GM12878 (cell line): ENCODE measurements at regions not wholly inside any gene's neighbourhood (a gene's known extent, or its start where the extent isn't known, plus 50 kb on each side); places are given as distances from the start of the nearest gene placed in this dataset.

ENCODE experiments used
- ATAC-seq: fragments of 200-7000 bp; cut with Tn5 transposase; 3 replicates; pipeline ENCODE4 v1.9.1; 2020; ENCODE audit warnings: mild to moderate bottlenecking, moderate library complexity
- BruUV-seq: library from RNA; stranded (reverse); fragments of 400-500 nt; replicated peaks from 2 replicates; lab custom pipeline; 2021; lab: Mats Ljungman, UMichigan
- CTCF ChIA-PET: fragments of 300-600 bp; sonication (Branson Sonifier 250); formaldehyde crosslinking; extraction: SDS; loops from one replicate; lab custom pipeline; 2021; ENCODE audit warnings: inconsistent platforms; lab: Yijun Ruan, JAX
- POLR2A ChIA-PET: fragments of 350-600 bp; formaldehyde crosslinking; extraction: SDS; loops from one replicate; lab custom pipeline; 2021; ENCODE audit warnings: inconsistent platforms; lab: Charles Lee
- RAD21 ChIA-PET: fragments of 300-600 bp; sonication (Branson Sonifier 250); formaldehyde crosslinking; loops from one replicate; lab custom pipeline; 2023; ENCODE audit warnings: antibody characterized with exemption; ENCODE audit not compliant: unreplicated experiment; lab: Charles Lee
- SMC1A ChIA-PET: fragments of 300-600 bp; sonication (Branson Sonifier 250); formaldehyde crosslinking; loops from one replicate; lab custom pipeline; 2023; ENCODE audit not compliant: unreplicated experiment, uncharacterized antibody; lab: Charles Lee
- DNase-seq: peaks from one replicate; pipeline ENCODE4 v3.0.0-alpha.2; 2011; ENCODE audit warnings: low read depth, low spot score
- FAIRE-seq: peaks from 3 replicates; lab custom pipeline; 2011; peaks lifted over from hg19 to GRCh38; lab: Jason Lieb, UNC
- H2AFZ ChIP-seq: 2 replicates; pipeline ENCODE4 v1.6.0; 2011; ENCODE audit warnings: low read depth, low read length, control low read depth; ENCODE audit not compliant: control insufficient read depth
- H3K27ac ChIP-seq: 2 replicates; pipeline ENCODE4 v1.5.1; 2011; ENCODE audit warnings: control low read depth; ENCODE audit not compliant: control insufficient read depth, insufficient read depth
- H3K27me3 ChIP-seq, 2 experiments: replicated peaks in 1 of 2; 2 replicates each; pipeline versions ENCODE4 v1.6.0 to v1.6.1; 2011; ENCODE audit warnings: low read length in 1 of 2; ENCODE audit not compliant: control insufficient read depth in 2 of 2, insufficient read depth in 2 of 2
- H3K36me3 ChIP-seq, 2 experiments: 2 replicates each; pipeline ENCODE4 v1.5.1; 2011; ENCODE audit warnings: low read length in 1 of 2; ENCODE audit not compliant: control insufficient read depth in 2 of 2, insufficient read depth in 2 of 2
- H3K4me1 ChIP-seq: 2 replicates; pipeline ENCODE4 v1.6.1; 2011; ENCODE audit warnings: mild to moderate bottlenecking, low read length, moderate library complexity, mixed read lengths; ENCODE audit not compliant: control insufficient read depth, insufficient read depth
- H3K4me2 ChIP-seq: 2 replicates; pipeline ENCODE4 v1.6.0; 2011; ENCODE audit warnings: control low read depth; ENCODE audit not compliant: control insufficient read depth, insufficient read depth
- H3K4me3 ChIP-seq: fragments of 200-600 bp; sonication (generic); 2 replicates; pipeline ENCODE4 v1.5.1; 2016
- H3K79me2 ChIP-seq: 2 replicates; pipeline ENCODE4 v1.6.0; 2011; ENCODE audit warnings: low read length; ENCODE audit not compliant: control insufficient read depth, insufficient read depth
- H3K9ac ChIP-seq: 2 replicates; pipeline ENCODE4 v1.8.0; 2011; ENCODE audit warnings: low read length, control low read depth, mixed read lengths; ENCODE audit not compliant: control insufficient read depth, insufficient read depth
- H3K9me3 ChIP-seq: replicated peaks from 3 replicates; pipeline ENCODE4 v1.5.1; 2011; ENCODE audit warnings: mild to moderate bottlenecking, low read length; ENCODE audit not compliant: control insufficient read depth, insufficient read depth
- H4K20me1 ChIP-seq: 2 replicates; pipeline ENCODE4 v1.6.0; 2011; ENCODE audit not compliant: control insufficient read depth, insufficient read depth
- BCL3 ChIP-seq: IDR thresholded peaks from 2 replicates; pipeline ENCODE4 v1.6.1; 2011; ENCODE audit warnings: borderline replicate concordance, low read depth, mild to moderate bottlenecking, moderate library complexity, low read length; ENCODE audit not compliant: insufficient read depth, poor library complexity, severe bottlenecking
- BMI1 ChIP-seq: fragments of 450-650 bp; IDR thresholded peaks from 2 replicates; pipeline ENCODE4 v1.6.1; 2016; ENCODE audit warnings: mild to moderate bottlenecking, moderate library complexity, borderline replicate concordance
- CREB1 ChIP-seq: IDR thresholded peaks from 2 replicates; pipeline ENCODE4 v1.6.1; 2012; ENCODE audit warnings: low read depth, mild to moderate bottlenecking, inconsistent platforms
- EGR1 ChIP-seq, 2 experiments: IDR thresholded peaks; 1 replicate in 1 of 2; 2 replicates in 1 of 2; pipeline ENCODE4 v1.6.1; 2011 to 2012; ENCODE audit warnings: low read depth in 2 of 2, low read length in 2 of 2, borderline replicate concordance in 1 of 2, mild to moderate bottlenecking in 1 of 2, moderate library complexity in 1 of 2
- IKZF1 ChIP-seq: fragments of 450-650 bp; conservative IDR thresholded peaks from 2 replicates; pipeline ENCODE4 v1.6.1; 2017; ENCODE audit warnings: antibody characterized with exemption, mild to moderate bottlenecking
- IRF3 ChIP-seq: fragments of 450-650 bp; IDR thresholded peaks from 2 replicates; pipeline ENCODE4 v1.6.1; 2014; ENCODE audit warnings: mild to moderate bottlenecking
- MAX ChIP-seq: IDR thresholded peaks from 2 replicates; pipeline ENCODE4 v1.6.1; 2012; ENCODE audit warnings: low read depth, low read length, improper control_type of control experiment
- MYB ChIP-seq: fragments of 150-350 bp; IDR thresholded peaks from 2 replicates; pipeline ENCODE4 v1.6.1; 2014; ENCODE audit warnings: mild to moderate bottlenecking, low read depth, low read length, borderline replicate concordance
- POLR2AphosphoS5 ChIP-seq: IDR thresholded peaks from 2 replicates; pipeline ENCODE4 v1.6.1; 2011; ENCODE audit warnings: mild to moderate bottlenecking, low read length, inconsistent platforms
- POU2F2 ChIP-seq: IDR thresholded peaks from 3 replicates; pipeline ENCODE4 v1.6.1; 2011; ENCODE audit warnings: low read depth, mild to moderate bottlenecking, low read length, borderline replicate concordance
- TCF7 ChIP-seq: IDR thresholded peaks from 2 replicates; pipeline ENCODE4 v1.6.1; 2014; ENCODE audit warnings: antibody characterized with exemption, borderline replicate concordance
- WRNIP1 ChIP-seq: IDR thresholded peaks from 2 replicates; pipeline ENCODE4 v1.6.1; 2011; ENCODE audit warnings: low read depth, low read length, improper control_type of control experiment, borderline replicate concordance
- YBX1 ChIP-seq: fragments of 450-650 bp; IDR thresholded peaks from 2 replicates; pipeline ENCODE4 v1.6.1; 2016; ENCODE audit warnings: antibody characterized with exemption
- YY1 ChIP-seq: IDR thresholded peaks from 2 replicates; pipeline ENCODE4 v1.6.1; 2011; ENCODE audit warnings: low read depth, mild to moderate bottlenecking, low read length
- ZNF217 ChIP-seq: fragments of 450-650 bp; IDR thresholded peaks from 2 replicates; pipeline ENCODE4 v1.6.1; 2017; ENCODE audit warnings: antibody characterized with exemption, mild to moderate bottlenecking
- ZNF274 ChIP-seq: IDR thresholded peaks from one replicate; pipeline ENCODE4 v1.8.0; 2011; ENCODE audit not compliant: insufficient read length, insufficient read depth
- WGBS: methylation state at CpG from one replicate; pipeline ENCODE4 v1.1.6; 2016; ENCODE audit warnings: low lambda C conversion rate; ENCODE audit not compliant: insufficient replicate concordance, insufficient coverage; ENCODE audit errors: missing lambda C conversion rate; 5-methylcytosine and 5-hydroxymethylcytosine counted together
- in situ Hi-C: fragments of 300-500 bp; cut with MboI; formaldehyde crosslinking; loops from 9 replicates; pipeline ENCODE4 v1.14.3; 2018; ENCODE audit warnings: mixed read lengths
- intact Hi-C: fragments of 100-400 bp; cut with micrococcal nuclease; formaldehyde crosslinking; loops from one replicate; pipeline ENCODE4 v1.14.2; 2022; ENCODE audit not compliant: unreplicated experiment
- TF ChIP-seq, protein P1 (sequence below): fragments of 450-650 bp; IDR thresholded peaks from 2 replicates; pipeline ENCODE4 v1.6.1; 2017; ENCODE audit warnings: mild to moderate bottlenecking, low read depth, inconsistent platforms; ENCODE audit not compliant: poor library complexity, severe bottlenecking
- TF ChIP-seq, protein P2 (sequence below): fragments of 450-650 bp; IDR thresholded peaks from 2 replicates; pipeline ENCODE4 v1.6.1; 2017; ENCODE audit warnings: mild to moderate bottlenecking, moderate library complexity

DNA sequence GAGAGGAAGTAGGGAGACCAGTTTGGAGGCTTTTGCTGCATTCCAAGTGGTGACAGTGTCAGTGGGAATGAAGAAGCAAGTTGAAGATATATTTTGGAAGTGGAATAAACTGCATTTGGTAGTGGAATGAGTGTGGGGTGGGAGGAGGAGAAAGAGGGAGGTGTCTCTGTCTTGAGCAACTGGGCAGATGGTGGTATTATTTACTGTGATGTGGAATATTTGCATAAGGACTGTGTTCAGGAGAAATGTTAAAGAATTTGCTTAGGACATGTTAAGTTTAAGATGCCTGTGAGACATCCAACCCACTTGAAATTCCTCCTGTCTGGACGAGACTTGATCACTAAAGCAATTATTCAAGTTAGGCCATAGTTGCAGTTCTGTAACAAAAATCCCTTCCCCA lies 448.9 kb upstream of the AMOT start:
- intact Hi-C loops (no loop called here), in situ Hi-C loops (no loop called here)
- Histone ChIP-seq H3K36me3 (no peaks in the 10 kb centered on the region), H3K4me2 (no peak overlapping the region), H3K27me3 (no peaks in the 10 kb centered on the region), H2AFZ (no peak overlapping the region), H4K20me1 (no peaks in the 10 kb centered on the region), H3K27ac (no peak overlapping the region), H3K79me2 (no peaks in the 10 kb centered on the region), H3K9me3 (no peaks in the 10 kb centered on the region), H3K9ac (no peak overlapping the region), H3K4me3 (no peak overlapping the region), H3K4me1 (no peaks in the 10 kb centered on the region)
- 0% methylated on average over 1 of the region's 1 CpG for WGBS
- FAIRE-seq (no peak), DNase-seq (no peak), ATAC-seq (no peak)
- CTCF ChIA-PET = no interaction called here
- POLR2A ChIA-PET = no interaction called here
- SMC1A ChIA-PET = no interaction called here
- no TSS peak for BruUV-seq
- RAD21 ChIA-PET = no interaction called here
- TF ChIP-seq POU2F2 (no peak), IRF3 (no peak), CREB1 (no peak), WRNIP1 (no peak), MAX (no peak), POLR2AphosphoS5 (no peak), YY1 (no peak), YBX1 (no peak), ZNF274 (no peak), EGR1 (IDR thresholded peaks at IDR 0.05; ENCODE audit: borderline replicate concordance in 1 of 2, low read depth in 2 of 2, low read length in 2 of 2) (no peak), ZNF217 (no peak), BCL3 (no peak), MYB (no peak), TCF7 (no peak), IKZF1 (no peak), BMI1 (no peak)
- TF ChIP-seq, protein P1, sequence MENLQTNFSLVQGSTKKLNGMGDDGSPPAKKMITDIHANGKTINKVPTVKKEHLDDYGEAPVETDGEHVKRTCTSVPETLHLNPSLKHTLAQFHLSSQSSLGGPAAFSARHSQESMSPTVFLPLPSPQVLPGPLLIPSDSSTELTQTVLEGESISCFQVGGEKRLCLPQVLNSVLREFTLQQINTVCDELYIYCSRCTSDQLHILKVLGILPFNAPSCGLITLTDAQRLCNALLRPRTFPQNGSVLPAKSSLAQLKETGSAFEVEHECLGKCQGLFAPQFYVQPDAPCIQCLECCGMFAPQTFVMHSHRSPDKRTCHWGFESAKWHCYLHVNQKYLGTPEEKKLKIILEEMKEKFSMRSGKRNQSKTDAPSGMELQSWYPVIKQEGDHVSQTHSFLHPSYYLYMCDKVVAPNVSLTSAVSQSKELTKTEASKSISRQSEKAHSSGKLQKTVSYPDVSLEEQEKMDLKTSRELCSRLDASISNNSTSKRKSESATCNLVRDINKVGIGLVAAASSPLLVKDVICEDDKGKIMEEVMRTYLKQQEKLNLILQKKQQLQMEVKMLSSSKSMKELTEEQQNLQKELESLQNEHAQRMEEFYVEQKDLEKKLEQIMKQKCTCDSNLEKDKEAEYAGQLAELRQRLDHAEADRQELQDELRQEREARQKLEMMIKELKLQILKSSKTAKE = no peak
- TF ChIP-seq, protein P2, sequence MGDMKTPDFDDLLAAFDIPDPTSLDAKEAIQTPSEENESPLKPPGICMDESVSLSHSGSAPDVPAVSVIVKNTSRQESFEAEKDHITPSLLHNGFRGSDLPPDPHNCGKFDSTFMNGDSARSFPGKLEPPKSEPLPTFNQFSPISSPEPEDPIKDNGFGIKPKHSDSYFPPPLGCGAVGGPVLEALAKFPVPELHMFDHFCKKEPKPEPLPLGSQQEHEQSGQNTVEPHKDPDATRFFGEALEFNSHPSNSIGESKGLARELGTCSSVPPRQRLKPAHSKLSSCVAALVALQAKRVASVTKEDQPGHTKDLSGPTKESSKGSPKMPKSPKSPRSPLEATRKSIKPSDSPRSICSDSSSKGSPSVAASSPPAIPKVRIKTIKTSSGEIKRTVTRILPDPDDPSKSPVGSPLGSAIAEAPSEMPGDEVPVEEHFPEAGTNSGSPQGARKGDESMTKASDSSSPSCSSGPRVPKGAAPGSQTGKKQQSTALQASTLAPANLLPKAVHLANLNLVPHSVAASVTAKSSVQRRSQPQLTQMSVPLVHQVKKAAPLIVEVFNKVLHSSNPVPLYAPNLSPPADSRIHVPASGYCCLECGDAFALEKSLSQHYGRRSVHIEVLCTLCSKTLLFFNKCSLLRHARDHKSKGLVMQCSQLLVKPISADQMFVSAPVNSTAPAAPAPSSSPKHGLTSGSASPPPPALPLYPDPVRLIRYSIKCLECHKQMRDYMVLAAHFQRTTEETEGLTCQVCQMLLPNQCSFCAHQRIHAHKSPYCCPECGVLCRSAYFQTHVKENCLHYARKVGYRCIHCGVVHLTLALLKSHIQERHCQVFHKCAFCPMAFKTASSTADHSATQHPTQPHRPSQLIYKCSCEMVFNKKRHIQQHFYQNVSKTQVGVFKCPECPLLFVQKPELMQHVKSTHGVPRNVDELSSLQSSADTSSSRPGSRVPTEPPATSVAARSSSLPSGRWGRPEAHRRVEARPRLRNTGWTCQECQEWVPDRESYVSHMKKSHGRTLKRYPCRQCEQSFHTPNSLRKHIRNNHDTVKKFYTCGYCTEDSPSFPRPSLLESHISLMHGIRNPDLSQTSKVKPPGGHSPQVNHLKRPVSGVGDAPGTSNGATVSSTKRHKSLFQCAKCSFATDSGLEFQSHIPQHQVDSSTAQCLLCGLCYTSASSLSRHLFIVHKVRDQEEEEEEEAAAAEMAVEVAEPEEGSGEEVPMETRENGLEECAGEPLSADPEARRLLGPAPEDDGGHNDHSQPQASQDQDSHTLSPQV = no peak
